Mesodermal cell (in vitro differentiated cells): ENCODE measurements at regions not wholly inside any gene's neighbourhood (a gene's known extent, or its start where the extent isn't known, plus 50 kb on each side); places are given as distances from the start of the nearest gene placed in this dataset.
"Not testable (repeated sequence)": the region's sequence is repeated elsewhere in the genome, so short reads cannot be mapped to it uniquely, and the experiment has no call there.

Experiments
- H3K27ac ChIP-seq: 2 replicates; pipeline ENCODE4 v1.7.0; 2013; ENCODE audit warnings: mild to moderate bottlenecking, low read depth, low read length, moderate library complexity; ENCODE audit not compliant: severe bottlenecking
- H3K36me3 ChIP-seq: 2 replicates; pipeline ENCODE4 v1.7.1; 2013; ENCODE audit warnings: mild to moderate bottlenecking, low read length, moderate library complexity; ENCODE audit not compliant: control insufficient read depth, insufficient read depth
- H3K4me1 ChIP-seq: one replicate; pipeline ENCODE4 v1.7.1; 2013; ENCODE audit warnings: mild to moderate bottlenecking, low read length; ENCODE audit not compliant: insufficient read depth, control insufficient read depth, poor library complexity, severe bottlenecking
- H3K4me3 ChIP-seq: 2 replicates; pipeline ENCODE4 v1.7.0; 2013; ENCODE audit warnings: low read length, control low read depth, mild to moderate bottlenecking; ENCODE audit not compliant: insufficient read depth, poor library complexity, severe bottlenecking; ENCODE audit errors: extremely low read depth
- H3K9me3 ChIP-seq: 2 replicates; pipeline ENCODE4 v1.7.1; 2013; ENCODE audit warnings: mild to moderate bottlenecking, low read length, moderate library complexity; ENCODE audit not compliant: control insufficient read depth
- WGBS, 2 experiments: methylation state at CpG; one replicate each; pipeline ENCODE4 v1.1.5; 2013; ENCODE audit warnings: missing lambda C conversion rate in 2 of 2; ENCODE audit not compliant: insufficient coverage in 2 of 2; 5-methylcytosine and 5-hydroxymethylcytosine counted together

DNA sequence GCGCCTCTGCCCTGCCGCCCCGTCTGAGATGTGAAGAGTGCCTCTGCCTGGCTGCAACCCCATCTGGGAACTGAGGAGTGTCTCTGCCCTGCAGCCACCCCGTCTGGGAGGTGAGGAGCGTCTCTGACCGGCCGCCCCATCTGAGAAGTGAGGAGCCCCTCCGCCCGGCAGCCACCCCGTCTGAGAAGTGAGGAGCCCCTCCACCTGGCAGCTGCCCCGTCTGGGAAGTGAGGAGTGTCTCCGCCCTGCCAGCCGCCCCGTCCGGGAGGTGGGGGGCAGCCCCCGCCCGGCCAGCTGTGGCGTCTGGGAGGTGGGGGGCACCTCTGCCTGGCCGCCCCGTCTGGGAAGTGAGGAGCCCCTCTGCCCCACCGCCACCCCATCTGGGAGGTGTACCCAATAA is 110.4 kb downstream of the PRKAB2 start:
- H3K4me3 ChIP-seq, H3K4me1 ChIP-seq, H3K9me3 ChIP-seq, H3K27ac ChIP-seq, H3K36me3 ChIP-seq: not testable (repeated sequence)
- 94 to 100% methylated on average over 7 to 10 of the region's 21 CpGs for WGBS, 2 experiments

DNA sequence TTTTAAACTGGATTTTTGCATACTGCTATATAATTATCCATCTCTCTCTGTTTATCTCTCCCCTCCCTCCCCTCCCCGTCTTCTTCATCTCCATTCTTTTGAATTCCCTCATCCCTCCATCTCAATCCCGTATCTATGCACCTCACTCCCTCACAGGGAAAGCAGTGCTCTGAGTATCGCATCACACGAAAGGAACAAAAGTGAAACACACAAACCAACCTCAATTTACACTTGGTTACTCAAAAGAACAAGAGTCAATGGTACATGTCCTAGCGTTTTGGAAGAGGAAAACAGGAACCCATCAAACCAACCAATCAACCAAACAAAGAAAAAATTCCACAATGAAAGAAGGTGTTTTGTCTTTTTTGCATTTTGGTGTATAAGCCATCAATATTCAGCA is 115.1 kb downstream of the NBPF12 start:
- H3K27ac ChIP-seq: no peak overlapping the region
- 85 to 100% methylated on average over 3 to 4 of the region's 5 CpGs for WGBS, 2 experiments

DNA sequence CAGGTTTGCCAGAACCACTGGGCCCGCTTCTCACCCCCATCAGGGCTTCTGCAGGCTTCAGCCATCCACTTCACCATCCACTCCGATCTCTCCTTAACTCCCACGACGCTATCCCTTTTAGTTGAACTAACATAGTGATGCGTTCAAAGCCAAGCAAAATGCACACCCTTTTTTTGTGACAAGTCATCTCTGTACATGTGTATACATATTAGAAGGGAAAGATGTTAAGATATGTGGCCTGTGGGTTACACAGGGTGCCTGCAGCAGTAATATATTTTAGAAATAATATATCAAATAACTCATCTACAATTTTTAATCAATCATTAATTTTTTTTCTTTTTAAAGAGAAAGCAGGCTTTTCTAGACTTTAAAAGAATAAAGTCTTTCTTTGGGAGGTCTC is 114.6 kb downstream of the NBPF12 start:
- H3K36me3 ChIP-seq: no peaks in the 10 kb centered on the region
- no peaks in the 10 kb centered on the region for H3K9me3 ChIP-seq

More for the DNA sequence above, 115.1 kb downstream of the NBPF12 start:
- Histone ChIP-seq H3K4me3 (no peak overlapping the region), H3K4me1 (no peaks in the 10 kb centered on the region), H3K36me3 (no peaks in the 10 kb centered on the region), H3K9me3 (no peaks in the 10 kb centered on the region)

DNA sequence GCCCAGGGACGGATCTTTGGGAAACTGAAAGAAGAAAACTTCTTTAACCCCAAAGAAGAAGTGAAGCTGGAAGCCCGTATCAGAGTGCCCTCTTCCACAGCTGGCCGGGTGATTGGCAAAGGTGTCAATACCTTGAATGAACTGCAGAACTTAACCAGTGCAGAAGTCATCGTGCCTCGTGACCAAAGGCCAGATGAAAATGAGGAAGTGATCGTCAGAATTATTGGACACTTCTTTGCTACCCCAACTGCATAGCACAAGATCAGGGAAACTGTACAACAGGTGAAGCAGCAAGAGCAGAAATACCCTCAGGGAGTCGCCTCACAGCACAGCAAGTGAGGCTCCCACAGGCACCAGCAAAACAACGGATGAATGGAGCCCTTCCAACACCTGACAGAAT is 114.0 kb downstream of the NBPF12 start:
- no peaks in the 10 kb centered on the region for H3K36me3 ChIP-seq
- 82 to 94% methylated on average over 7 to 8 of the region's 8 CpGs for WGBS, 2 experiments
- no peaks in the 10 kb centered on the region for H3K4me1 ChIP-seq
- H3K9me3 ChIP-seq: no peaks in the 10 kb centered on the region
- no peak overlapping the region for H3K4me3 ChIP-seq
- H3K27ac ChIP-seq: no peak overlapping the region

More for the DNA sequence above, 114.6 kb downstream of the NBPF12 start:
- no peak overlapping the region for H3K4me3 ChIP-seq
- no peak overlapping the region for H3K27ac ChIP-seq
- WGBS, 2 experiments: 78 to 100% methylated on average over 1 to 4 of the region's 5 CpGs
- no peaks in the 10 kb centered on the region for H3K4me1 ChIP-seq

DNA sequence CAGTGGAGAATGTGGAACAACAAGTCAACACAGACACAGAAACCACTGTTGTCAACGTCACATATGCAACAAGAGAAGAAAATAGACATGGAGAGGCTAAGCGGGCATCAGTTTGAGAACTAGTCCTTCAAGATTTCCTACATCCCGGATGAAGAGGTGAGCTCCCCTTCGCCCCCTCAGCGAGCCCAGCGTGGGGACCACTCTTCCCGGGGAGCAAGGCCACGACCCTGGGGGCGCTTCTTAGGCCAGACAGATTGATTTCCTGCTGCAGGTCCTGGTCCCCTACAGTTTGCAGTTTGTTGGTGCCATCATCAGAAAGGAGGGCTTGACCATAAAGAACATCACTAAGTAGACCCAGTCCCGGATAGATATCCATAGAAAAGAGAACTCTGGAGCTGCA is 113.0 kb downstream of the NBPF12 start:
- no peak overlapping the region for H3K27ac ChIP-seq
- H3K36me3 ChIP-seq: no peaks in the 10 kb centered on the region
- WGBS, 2 experiments: 86 to 90% methylated on average over 9 of the region's 10 CpGs
- no peak overlapping the region for H3K4me3 ChIP-seq
- H3K9me3 ChIP-seq: no peaks in the 10 kb centered on the region
- H3K4me1 ChIP-seq: no peaks in the 10 kb centered on the region

DNA sequence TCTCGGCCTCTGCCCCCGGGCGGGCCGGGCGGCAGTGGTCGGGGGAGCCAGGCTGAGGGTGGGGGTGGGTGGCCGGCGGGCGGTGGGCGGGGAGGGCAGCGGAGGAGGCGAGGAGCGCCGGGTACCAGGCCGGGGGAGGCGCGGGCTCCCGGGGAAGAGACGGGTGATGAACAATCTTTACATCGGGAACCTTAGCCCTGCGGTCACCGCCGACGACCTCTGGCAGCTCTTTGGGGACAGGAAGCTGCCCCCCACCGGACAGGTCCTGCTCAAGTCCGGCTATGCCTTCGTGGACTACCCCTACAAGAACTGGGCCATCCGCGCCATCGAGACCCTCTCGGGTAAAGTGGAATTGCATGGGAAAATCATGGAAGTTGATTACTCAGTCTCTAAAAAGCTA is 112.5 kb downstream of the NBPF12 start:
- Histone ChIP-seq H3K9me3 (no peaks in the 10 kb centered on the region), H3K4me1 (no peaks in the 10 kb centered on the region), H3K27ac (no peak overlapping the region), H3K4me3 (no peak overlapping the region), H3K36me3 (no peaks in the 10 kb centered on the region)
- 93 to 95% methylated on average over 8 to 22 of the region's 31 CpGs for WGBS, 2 experiments

DNA sequence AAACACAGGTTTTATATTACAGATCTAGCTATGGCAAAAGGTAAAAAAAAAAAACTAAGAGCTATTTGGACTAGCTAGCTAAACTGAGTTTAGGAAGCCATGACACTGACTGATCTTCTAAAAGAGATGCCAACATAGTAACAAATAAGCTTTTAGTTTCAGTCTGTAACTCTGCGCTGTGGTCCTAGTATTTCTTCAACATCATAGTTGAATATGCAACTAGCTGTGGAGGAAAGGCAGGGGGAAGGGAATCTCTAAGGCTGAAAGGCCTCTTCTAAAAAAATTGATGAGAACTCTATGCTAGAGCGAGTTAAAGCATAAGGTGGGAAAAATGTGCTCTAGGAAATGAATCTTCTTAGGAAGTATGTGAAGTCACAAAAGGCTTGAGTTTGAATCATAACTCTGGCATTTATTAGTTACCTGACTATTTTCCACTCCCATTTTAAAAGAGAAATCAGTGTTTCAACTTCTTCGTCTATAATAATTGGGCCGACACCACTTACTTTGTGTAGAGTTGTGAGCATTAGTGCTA is 108.8 kb downstream of the NBPF12 start:
- not testable (repeated sequence) for H3K27ac ChIP-seq, H3K36me3 ChIP-seq, H3K4me3 ChIP-seq, H3K4me1 ChIP-seq, H3K9me3 ChIP-seq
- WGBS, 2 experiments: no CpG with 5 or more reads among the region's 4 CpGs

DNA sequence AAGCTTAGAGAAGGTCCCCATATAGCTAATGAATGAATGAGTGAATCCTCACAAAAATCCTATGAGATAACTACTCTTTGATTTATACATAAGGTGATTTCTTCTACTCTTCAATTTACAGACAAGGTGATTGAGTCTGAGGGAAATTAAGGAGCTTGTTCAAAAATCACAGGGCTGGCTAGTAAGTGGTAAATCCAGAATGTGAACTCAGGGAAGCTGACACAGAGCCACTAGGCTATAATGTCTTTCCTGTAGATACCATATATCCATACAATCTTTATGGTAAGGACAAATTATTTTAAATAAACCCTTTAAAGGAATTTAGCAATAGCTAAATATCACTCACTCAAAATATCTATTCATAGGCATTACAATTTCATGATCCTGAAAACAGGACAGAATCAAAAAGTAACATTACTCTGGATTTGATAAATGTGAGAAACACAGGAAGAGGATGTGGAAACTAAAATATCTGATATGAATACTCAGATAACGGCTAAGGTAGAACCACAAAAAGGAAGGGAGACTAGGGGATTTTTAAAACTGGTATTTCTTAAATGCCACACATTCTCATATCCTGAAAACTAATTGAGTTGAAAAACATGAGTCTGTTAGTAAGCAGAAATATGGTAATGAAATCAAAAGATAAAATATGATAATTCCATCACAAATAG is 108.2 kb downstream of the NBPF12 start:
- H3K36me3 ChIP-seq: no peaks in the 10 kb centered on the region
- no peak overlapping the region for H3K4me3 ChIP-seq
- no peaks in the 10 kb centered on the region for H3K4me1 ChIP-seq
- H3K9me3 ChIP-seq: no peaks in the 10 kb centered on the region
- WGBS, 2 experiments: no CpG with 5 or more reads among the region's 1 CpG
- H3K27ac ChIP-seq: no peak overlapping the region
